MG63 (cell line): ENCODE measurements at regions not wholly inside any gene's neighbourhood (a gene's known extent, or its start where the extent isn't known, plus 50 kb on each side); places are given as distances from the start of the nearest gene placed in this dataset.
"Not testable (repeated sequence)": the region's sequence is repeated elsewhere in the genome, so short reads cannot be mapped to it uniquely, and the experiment has no call there.

Experiments used
- DNase-seq: peaks from one replicate; pipeline ENCODE4 v3.0.0-alpha.2; 2020
- H3K27me3 ChIP-seq: fragments of 250-450 bp; sonication (Bioruptor Pico); 2 replicates; pipeline ENCODE4 v1.5.1; 2020; ENCODE audit warnings: mild to moderate bottlenecking, moderate library complexity
- H3K36me3 ChIP-seq: fragments of 250-450 bp; sonication (Bioruptor Pico); 2 replicates; pipeline ENCODE4 v1.5.1; 2020; ENCODE audit warnings: mild to moderate bottlenecking, moderate library complexity
- H3K4me3 ChIP-seq: fragments of 250-450 bp; sonication (Bioruptor Pico); 2 replicates; pipeline ENCODE4 v1.5.1; 2020; ENCODE audit warnings: mild to moderate bottlenecking, moderate library complexity
- H3K9me3 ChIP-seq: fragments of 250-450 bp; sonication (Bioruptor Pico); 2 replicates; pipeline ENCODE4 v1.5.1; 2020; ENCODE audit warnings: mild to moderate bottlenecking, moderate library complexity

- no peaks in the 10 kb centered on the region for H3K36me3 ChIP-seq
- no peaks in the 10 kb centered on the region for H3K9me3 ChIP-seq
- H3K4me3 ChIP-seq: no peak overlapping the region
- no peak for DNase-seq
- peaks cover 6% of the 10 kb centered on the region; the same call in 1 of the 2 replicates for H3K27me3 ChIP-seq
Measured at GRCh38 chr5:126271141-126271540, 152.1 kb upstream of the GRAMD2B start.

- Histone ChIP-seq H3K9me3 (no peaks in the 10 kb centered on the region), H3K36me3 (no peaks in the 10 kb centered on the region), H3K4me3 (no peak overlapping the region), H3K27me3 (peaks cover 6% of the 10 kb centered on the region; the same call in 1 of the 2 replicates)
- DNase-seq: no peak
Measured at GRCh38 chr5:126274076-126274762, 149.0 kb upstream of the GRAMD2B start.

GRCh38 chr5:126274763-126275125, 148.5 kb upstream of the GRAMD2B start:
- Histone ChIP-seq H3K4me3 (no peak overlapping the region), H3K27me3 (peaks cover 6% of the 10 kb centered on the region; the same call in 1 of the 2 replicates), H3K9me3 (no peaks in the 10 kb centered on the region), H3K36me3 (no peaks in the 10 kb centered on the region)
- DNase-seq: no peak

GRCh38 chr5:126277762-126278161, 145.4 kb upstream of the GRAMD2B start:
- Histone ChIP-seq H3K9me3 (no peaks in the 10 kb centered on the region), H3K27me3 (peaks cover 6% of the 10 kb centered on the region; the same call in 1 of the 2 replicates), H3K4me3 (no peak overlapping the region), H3K36me3 (no peaks in the 10 kb centered on the region)
- DNase-seq: no peak

- Histone ChIP-seq H3K36me3 (no peaks in the 10 kb centered on the region), H3K4me3 (no peak overlapping the region), H3K9me3 (no peaks in the 10 kb centered on the region), H3K27me3 (0 out of 2 replicates have a peak, but pooled peaks cover 6% of the 10 kb centered on the region)
- DNase-seq: no peak
Measured at GRCh38 chr5:126280343-126280742, 142.9 kb upstream of the GRAMD2B start.

GRCh38 chr5:126280846-126281245, 142.4 kb upstream of the GRAMD2B start:
- no peak for DNase-seq
- Histone ChIP-seq H3K36me3 (no peaks in the 10 kb centered on the region), H3K4me3 (no peak overlapping the region), H3K27me3 (0 out of 2 replicates have a peak, but pooled peaks cover 6% of the 10 kb centered on the region), H3K9me3 (no peaks in the 10 kb centered on the region)

GRCh38 chr5:126284977-126285696, 138.1 kb upstream of the GRAMD2B start:
- H3K9me3 ChIP-seq: no peaks in the 10 kb centered on the region
- peaks cover 10% of the 10 kb centered on the region for H3K27me3 ChIP-seq
- H3K4me3 ChIP-seq: no peak overlapping the region
- DNase-seq: no peak
- no peaks in the 10 kb centered on the region for H3K36me3 ChIP-seq

- DNase-seq: not testable (repeated sequence)
Measured at GRCh38 chr5:126296121-126296520, 127.1 kb upstream of the GRAMD2B start.

GRCh38 chr5:126300293-126300692, 122.9 kb upstream of the GRAMD2B start:
- H3K36me3 ChIP-seq: no peaks in the 10 kb centered on the region
- DNase-seq: no peak
- H3K4me3 ChIP-seq: no peak overlapping the region
- peaks cover 8% of the 10 kb centered on the region; the same call in 1 of the 2 replicates for H3K9me3 ChIP-seq
- no peaks in the 10 kb centered on the region for H3K27me3 ChIP-seq

More at GRCh38 chr5:126296121-126296520, 127.1 kb upstream of the GRAMD2B start:
- not testable (repeated sequence) for H3K4me3 ChIP-seq, H3K27me3 ChIP-seq, H3K36me3 ChIP-seq, H3K9me3 ChIP-seq

- DNase-seq: no peak
Measured at GRCh38 chr5:126301056-126301455, 122.2 kb upstream of the GRAMD2B start.

GRCh38 chr5:126309860-126310259, 113.3 kb upstream of the GRAMD2B start:
- no peak for DNase-seq
- H3K9me3 ChIP-seq: 0 out of 2 replicates have a peak, but pooled peaks cover 2% of the 10 kb centered on the region
- H3K27me3 ChIP-seq: peaks cover 8% of the 10 kb centered on the region; the same call in 1 of the 2 replicates
- no peaks in the 10 kb centered on the region for H3K36me3 ChIP-seq
- H3K4me3 ChIP-seq: no peak overlapping the region

More at GRCh38 chr5:126301056-126301455, 122.2 kb upstream of the GRAMD2B start:
- H3K9me3 ChIP-seq: peaks cover 8% of the 10 kb centered on the region; the same call in 1 of the 2 replicates
- no peaks in the 10 kb centered on the region for H3K36me3 ChIP-seq
- no peak overlapping the region for H3K4me3 ChIP-seq
- H3K27me3 ChIP-seq: no peaks in the 10 kb centered on the region

- Histone ChIP-seq H3K27me3 (peaks cover 10% of the 10 kb centered on the region; the same call in 1 of the 2 replicates), H3K9me3 (no peaks in the 10 kb centered on the region), H3K36me3 (no peaks in the 10 kb centered on the region), H3K4me3 (no peak overlapping the region)
- no peak for DNase-seq
Measured at GRCh38 chr5:126311766-126312165, 111.4 kb upstream of the GRAMD2B start.

- H3K4me3 ChIP-seq: no peak overlapping the region
- no peaks in the 10 kb centered on the region for H3K36me3 ChIP-seq
- peaks cover 20% of the 10 kb centered on the region for H3K27me3 ChIP-seq
- no peak for DNase-seq
- no peaks in the 10 kb centered on the region for H3K9me3 ChIP-seq
Measured at GRCh38 chr5:126315341-126315740, 107.9 kb upstream of the GRAMD2B start.

GRCh38 chr5:126332326-126332725, 90.9 kb upstream of the GRAMD2B start:
- no peak for DNase-seq
- no peaks in the 10 kb centered on the region for H3K27me3 ChIP-seq
- H3K4me3 ChIP-seq: no peak overlapping the region
- no peaks in the 10 kb centered on the region for H3K9me3 ChIP-seq
- H3K36me3 ChIP-seq: no peaks in the 10 kb centered on the region

- Histone ChIP-seq H3K4me3 (no peak overlapping the region), H3K9me3 (no peaks in the 10 kb centered on the region), H3K36me3 (no peaks in the 10 kb centered on the region), H3K27me3 (no peaks in the 10 kb centered on the region)
- no peak for DNase-seq
Measured at GRCh38 chr5:126334760-126335159, 88.4 kb upstream of the GRAMD2B start.

- Histone ChIP-seq H3K9me3 (no peaks in the 10 kb centered on the region), H3K27me3 (no peaks in the 10 kb centered on the region), H3K36me3 (no peaks in the 10 kb centered on the region), H3K4me3 (no peak overlapping the region)
- no peak for DNase-seq
Measured at GRCh38 chr5:126335886-126336285, 87.3 kb upstream of the GRAMD2B start.

GRCh38 chr5:126338635-126339034, 84.6 kb upstream of the GRAMD2B start:
- H3K9me3 ChIP-seq: no peaks in the 10 kb centered on the region
- no peak for DNase-seq
- no peaks in the 10 kb centered on the region for H3K36me3 ChIP-seq
- H3K27me3 ChIP-seq: no peaks in the 10 kb centered on the region
- no peak overlapping the region for H3K4me3 ChIP-seq
